GM19463 (cell line): ENCODE measurements at regions not wholly inside any gene's neighbourhood (a gene's known extent, or its start where the extent isn't known, plus 50 kb on each side); places are given as distances from the start of the nearest gene placed in this dataset.
A peak's percentile ranks its signal among the peaks of the same experiment; 100 is the strongest.
"Not testable (repeated sequence)": the region's sequence is repeated elsewhere in the genome, so short reads cannot be mapped to it uniquely, and the experiment has no call there.

Source experiments
- ATAC-seq: cut with Tn5 transposase; IDR thresholded peaks from one replicate; pipeline ENCODE4 v1.9.1; 2021; ENCODE audit warnings: mild to moderate bottlenecking, moderate library complexity; ENCODE audit not compliant: unreplicated experiment

DNA sequence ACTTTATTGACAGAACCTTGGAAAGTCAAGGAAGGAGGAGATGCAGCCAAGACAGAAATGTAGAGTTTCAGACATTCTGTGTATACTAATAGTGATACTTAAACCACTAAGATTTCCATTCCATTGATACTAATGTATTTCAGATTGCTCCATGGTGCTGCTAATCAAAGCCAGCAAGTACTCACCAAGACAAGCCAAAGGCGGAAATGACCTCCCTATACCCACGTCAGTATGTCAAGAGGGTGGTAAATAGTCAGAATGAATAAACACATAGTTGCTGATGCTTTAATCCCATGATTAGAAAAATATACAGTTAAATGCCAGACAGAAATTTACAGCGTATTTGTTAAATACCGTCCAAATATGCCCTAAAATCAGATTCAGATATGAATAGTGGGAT, 417.8 kb upstream of the INTU start:
- no peak for ATAC-seq

DNA sequence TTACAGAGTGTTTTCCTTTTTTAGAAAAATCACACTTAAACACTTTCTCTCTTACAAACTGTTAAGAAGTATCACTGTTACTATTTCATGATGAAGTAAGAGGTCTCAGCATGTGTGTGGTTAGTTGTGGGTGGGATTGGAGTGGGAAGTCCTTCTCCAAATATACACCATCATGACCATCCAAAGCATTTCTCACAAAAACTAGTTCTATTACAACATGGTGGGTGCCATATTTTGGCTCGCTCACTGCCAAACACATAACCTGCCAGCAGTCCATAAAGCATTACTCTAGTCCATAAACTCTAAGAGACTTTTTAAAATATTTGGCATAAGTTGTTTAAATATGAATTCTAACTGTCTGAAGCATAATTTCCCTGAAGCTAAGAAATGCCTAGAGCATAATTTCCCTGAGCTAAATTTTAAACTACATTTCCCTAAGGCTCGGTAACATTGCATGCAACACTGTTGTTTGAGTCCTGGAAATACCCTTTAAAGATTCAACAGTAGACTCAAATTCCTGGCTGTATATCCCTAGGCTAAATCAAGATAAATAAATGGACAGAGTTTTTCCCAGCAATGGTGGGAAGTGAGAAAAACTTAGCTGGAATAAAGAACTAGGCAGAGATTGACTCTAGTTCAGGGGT, 415.0 kb upstream of the INTU start:
- no peak for ATAC-seq

DNA sequence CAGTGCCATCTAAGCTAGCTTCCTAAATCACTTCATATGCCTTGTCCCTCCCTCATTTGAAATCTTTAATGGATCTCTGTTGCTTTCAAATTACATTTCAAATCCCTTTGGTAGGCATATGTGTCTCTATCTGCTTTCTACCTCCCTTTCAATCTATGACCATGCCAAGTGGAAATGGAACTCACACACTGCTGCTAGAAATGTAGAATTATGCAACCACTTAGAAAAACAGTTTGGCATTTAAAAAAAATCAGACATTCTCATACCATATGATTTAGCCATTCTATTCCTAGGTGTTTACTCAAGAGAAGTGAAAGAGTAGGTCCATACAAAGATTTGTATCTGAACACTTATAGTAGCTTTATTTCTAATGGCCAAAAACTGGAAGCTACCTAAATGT, 413.5 kb upstream of the INTU start:
- ATAC-seq = no peak

DNA sequence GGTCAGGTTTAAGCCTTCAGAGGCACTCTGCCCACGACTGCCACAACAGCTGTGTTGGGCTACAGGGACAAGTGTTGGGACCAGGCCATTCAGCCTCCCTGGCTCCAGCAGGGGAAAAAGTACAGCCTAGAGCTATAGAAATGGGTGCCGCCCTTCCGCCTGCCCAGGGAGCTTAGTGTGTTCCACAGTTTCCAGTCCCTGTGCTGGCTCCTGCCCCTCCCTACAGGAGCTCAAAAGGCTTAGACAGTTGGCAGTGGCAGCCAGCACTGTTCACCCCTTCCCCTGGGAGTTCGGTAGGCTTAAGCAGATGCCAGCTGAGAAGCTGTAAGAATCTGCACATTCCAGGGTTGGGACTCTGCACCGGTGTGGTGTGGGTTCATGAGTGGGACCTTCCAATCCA, 408.2 kb upstream of the INTU start:
- no peak for ATAC-seq

DNA sequence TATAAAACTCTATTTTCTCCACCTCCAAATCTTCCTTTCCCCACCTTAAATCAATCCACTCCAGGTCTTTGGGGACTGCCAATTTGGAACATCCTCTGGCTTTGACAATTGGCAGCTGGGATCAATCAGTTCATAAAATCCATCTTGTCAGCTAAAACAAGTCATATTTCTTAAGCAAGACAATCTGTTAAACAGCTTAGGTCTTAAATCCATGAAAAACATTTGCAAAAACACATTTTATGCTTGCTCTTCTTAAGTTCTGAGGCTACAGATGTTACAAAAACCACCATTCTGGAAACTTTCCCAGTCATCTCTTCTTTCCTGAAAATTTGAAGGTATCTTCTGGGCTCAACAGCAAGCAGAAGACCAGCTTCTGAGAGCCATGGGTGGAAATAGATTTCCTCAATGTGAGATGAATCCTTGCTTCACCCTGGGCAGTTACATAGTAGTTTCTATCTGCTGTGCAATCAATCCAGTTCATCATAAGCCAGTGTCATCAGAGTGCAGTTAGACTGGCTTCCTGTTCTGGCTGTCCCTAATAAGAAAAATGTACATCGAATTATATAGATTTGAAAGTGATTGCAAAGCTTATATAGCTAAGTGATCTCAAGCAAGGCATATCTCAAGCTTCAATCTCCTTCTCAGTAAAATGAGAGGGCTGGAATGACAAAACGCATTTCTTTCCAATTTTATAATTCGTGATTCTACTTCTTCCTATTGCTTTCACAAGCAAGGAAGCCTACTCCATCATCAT, 402.7 kb upstream of the INTU start:
- no peak for ATAC-seq

DNA sequence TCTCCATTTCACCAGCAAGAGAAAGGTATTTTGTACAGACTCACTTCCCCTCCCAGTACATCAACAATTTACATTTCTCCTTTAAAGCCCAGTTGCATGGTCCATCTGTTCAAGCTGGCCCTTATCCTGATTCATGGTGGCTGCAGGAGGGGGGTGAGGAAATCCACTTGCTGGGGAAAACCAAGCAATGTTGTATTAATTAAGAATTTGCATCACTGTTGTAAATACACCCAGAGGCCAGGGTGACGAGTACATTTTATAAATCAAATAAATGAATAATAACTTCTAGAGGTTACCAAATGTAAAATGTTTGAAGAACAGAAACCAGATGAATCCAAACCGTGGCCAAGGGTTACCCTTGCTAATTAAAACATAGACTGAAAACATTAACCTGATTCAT, 395.9 kb upstream of the INTU start:
- ATAC-seq = no peak

DNA sequence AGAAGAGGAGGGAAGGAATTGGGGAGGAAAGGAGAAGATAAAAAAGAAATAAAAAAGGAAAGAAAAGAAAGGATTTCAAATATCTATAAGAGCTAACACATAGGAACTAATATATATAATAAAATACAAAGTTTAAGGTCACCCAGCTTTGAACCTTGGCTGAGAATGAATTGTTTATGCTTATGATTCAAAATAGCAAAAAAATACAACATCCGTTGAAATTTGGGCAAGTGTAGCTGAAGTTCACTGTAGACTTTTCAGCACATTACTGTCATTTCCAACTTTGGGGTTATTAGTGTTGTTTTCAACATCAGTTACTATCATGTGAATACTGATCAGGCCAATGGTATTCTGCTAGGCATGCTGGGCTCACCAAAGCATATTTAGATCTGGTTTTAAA, 395.2 kb upstream of the INTU start:
- no peak for ATAC-seq

DNA sequence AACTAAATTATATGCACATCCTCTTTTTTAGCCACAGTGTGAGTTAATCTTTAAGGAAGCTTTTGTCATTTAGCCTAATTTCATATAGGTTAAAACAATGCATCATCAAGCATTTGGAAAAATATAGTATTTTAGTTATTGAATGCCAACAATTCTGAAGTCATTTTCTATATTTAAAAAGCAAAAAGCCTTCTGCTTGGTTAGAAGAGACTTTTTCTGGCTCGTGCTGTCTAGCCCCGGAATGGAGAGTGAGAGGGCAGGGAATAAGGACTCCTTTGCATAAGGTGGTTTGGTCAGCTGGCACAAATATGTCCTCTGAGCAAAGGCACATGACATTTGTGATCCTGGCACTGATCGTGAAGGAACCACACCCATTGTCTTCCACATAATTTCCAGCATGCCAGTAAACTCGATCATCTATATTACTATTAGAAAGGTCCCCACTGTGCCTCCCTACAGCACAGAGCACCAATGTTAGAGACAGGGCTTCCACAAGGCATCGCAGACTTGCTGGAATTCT, 393.7 kb upstream of the INTU start:
- ATAC-seq = no peak

DNA sequence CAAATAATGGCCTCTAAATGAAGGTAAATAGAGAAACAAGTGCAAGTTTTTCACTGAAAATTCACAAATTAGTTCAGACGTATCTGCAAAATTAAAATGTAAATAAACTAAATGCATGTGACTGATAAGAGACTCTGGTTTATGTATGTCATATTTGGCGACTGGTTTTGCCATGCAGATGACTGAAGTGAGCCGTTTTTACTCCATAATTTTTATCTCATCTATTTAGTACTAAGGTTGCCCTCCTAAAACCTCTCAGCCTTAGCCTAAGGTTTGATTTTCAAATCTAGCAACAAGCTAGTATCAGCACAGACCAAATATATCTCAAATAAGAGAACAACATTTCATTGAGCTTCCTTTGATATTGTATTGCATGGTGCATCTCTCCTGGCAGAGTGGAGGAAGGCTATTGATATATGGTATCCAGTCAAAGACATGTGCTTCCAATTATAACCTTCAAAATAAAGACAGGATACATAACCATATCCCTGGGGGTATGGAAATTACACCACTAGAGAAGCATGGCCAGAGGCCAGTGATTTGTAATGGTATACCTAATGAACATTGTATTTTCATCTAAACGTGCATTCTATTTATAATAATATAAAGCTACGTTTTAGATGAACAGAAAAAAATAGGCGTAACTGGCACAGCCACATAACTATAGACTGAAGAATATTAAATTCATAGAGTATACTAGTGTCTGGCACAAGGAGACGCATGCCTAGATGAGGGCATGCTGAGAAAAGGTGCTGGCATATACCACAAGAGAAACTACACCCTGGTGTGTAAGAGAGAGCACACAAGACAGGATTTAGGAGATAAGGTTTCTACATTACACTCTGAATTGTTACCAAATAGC, 392.6 kb upstream of the INTU start:
- no peak for ATAC-seq

DNA sequence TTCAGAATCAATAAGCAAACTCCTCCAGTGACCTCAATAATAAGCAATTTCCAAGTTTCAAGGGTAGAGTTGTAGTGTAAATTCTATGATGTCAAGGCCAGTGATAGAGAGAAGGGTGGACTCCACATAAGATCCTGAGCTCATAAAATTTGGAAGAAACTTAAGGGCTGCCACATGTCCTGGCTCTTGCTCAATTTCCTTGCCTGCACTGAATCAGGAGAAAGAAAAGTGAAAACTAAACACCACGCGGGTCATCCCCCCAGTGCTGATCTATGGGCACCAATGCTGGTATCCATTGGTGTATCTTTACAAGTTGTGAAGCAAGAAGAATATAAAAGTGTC, 392.0 kb upstream of the INTU start:
- ATAC-seq = no peak

DNA sequence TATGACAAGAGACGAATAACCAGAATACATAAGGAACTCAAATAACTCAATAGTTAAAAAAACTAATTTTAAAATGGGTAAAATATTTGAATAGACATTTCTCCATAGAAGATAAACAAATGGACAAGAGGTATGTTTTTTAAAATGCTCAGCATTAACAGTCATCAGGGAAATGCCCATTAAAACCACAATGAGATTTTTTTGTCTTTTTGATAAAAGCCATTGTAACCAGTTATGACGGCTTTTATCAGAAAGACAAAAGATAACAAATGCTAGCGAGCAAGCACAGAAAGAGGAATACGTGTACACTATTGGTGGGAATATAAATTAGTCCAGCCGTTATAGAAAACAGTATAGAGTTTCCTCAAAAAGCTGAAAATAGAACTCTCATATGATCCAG, 388.2 kb upstream of the INTU start:
- ATAC-seq = no peak

DNA sequence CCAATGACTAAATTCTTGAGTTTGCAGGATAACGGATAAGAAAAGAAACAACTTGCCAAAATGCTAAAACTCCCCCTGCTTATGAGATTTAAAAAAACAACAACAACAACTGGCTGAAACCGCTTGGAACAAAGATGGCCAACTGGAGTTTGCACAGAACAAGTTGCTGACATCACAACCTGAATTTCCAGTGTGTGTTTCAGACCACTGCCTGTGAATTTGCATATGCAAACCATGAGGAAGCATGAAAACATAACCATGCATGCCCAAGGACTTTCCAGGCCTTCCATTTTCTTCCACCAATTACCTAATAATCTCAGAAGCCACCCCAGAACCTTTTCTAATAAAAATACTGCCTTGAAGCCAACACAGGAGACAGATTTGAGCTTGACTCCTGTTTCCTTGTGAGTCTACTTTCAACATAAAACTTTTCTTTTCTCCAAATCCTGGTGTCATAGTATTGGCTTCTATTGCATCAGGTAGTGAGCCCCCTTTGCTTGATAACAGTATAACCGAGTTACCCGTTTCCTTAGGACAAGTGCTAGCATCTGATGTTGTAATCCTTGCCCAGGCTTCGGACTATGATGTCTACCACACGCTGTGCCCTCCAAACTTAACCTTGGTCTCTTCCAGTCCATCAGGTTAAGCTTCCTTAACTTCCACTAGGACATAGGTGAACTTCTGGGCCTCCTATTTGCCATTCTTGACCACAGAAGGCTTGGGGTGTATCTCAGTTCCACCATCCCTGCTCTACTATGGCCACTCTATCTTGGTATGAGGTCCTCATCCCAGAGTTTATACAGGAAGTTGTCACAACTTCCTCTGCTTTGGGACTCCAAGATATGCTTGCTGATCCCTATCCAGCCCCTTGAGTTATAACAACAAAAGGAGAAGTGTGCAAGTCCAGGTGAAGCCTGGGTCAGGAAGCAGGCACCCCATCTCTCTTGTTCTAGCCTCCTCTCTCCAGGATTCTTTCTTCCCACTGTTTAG, 385.5 kb upstream of the INTU start:
- ATAC-seq = no peak

DNA sequence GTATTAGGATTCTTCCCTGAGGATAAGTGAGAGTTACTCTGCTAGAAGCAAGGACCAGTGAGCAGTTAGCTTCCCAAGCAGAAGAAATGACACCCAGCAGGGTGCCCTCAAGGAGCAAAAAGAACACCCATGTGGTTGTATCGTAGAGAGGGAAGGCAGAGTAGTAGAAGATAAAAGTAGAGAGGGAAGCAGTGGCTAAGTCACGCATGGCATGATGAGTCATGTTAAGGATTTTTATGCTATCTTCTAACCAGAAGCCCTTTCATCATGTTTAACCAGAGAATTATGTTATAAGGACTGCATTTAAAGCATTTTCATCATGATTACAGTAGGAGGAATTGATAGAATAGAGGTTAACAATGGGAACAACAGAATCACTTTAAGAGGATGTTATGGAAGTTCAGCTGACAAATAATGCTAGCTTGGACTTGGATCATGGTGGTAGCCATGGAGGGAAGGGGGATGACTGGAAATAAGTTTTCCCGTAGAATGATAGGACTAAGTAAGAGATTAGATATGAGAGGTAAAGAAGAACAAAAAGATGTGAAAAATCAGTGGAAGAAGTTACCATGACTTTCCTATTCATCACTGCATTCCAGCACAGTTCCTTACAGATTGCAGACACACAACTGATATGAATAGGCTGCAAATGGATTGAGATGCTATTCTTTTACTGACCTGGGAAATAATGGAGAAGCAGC, 383.5 kb upstream of the INTU start:
- ATAC-seq = no peak

DNA sequence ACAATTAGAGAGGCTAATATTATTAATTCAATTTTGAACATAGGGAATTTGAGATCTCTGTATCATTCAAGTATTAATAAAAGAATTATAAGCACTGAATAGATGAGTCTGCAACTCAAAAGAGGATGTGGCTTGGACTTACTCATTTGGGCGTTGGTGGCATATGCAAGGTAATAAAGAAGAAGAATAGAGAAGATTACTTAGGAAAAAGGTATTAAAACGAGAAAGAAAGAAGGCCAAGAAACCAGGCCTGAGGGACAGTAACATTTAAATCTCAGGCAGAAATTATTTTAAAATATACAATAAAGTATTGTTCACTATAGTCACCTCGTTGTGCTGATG, 383.0 kb upstream of the INTU start:
- ATAC-seq = no peak

DNA sequence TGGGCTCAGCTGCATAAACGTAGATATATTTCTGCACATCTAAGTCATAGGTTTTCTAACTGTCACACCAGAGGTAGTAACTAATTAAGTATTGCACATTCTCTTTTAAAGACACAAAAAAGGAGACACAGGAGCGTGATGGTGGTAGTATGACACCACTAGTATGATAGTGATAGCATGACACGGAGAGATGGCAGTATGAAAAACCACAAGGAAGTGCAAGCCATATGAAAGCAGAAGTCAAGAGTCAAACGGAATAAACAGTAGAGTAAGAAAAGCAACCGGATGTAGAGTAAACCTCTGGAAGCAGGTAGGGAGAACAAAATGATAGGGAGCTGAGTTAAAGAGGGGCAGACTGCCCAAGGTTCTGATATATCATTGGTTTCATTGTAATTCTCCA, 382.2 kb upstream of the INTU start:
- ATAC-seq = peak; percentile 64

DNA sequence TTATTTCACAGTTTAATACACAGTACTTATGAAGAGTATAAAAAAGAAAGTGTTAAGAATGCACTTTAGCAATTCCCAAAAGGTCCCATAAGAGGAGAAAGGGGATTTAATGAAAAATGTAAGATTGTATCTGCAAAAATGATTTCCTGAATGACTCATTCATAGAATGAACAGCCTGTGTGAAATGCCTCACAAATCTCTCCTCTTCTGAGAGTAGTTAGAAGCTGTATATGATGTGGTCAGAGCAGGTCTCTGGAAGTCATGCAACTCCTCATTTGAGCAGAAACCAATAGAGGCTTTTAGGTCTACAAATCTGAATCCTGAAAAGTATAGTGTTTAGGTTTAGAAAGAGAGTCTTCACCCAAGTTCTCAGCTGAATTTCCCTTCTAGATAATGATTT, 381.3 kb upstream of the INTU start:
- ATAC-seq = peak; percentile 64

DNA sequence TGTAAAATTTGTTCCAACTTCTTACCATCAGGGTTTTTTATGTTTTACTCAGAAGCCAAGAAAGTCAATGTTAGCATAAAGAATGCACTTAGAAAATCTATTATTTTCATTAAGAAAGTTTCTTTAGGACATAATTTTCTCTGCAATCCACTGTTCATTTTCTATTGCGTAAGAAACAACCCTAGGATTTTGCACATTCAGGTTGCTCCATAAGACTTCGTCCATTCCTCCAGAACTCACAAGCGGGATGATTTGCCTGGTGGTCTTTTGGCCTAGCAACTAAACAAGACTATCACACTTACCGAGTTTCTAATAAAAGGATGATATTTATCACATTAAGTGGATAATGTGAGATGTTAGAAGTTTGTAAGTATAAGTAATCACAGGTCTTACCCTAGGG, 376.3 kb upstream of the INTU start:
- no peak for ATAC-seq

DNA sequence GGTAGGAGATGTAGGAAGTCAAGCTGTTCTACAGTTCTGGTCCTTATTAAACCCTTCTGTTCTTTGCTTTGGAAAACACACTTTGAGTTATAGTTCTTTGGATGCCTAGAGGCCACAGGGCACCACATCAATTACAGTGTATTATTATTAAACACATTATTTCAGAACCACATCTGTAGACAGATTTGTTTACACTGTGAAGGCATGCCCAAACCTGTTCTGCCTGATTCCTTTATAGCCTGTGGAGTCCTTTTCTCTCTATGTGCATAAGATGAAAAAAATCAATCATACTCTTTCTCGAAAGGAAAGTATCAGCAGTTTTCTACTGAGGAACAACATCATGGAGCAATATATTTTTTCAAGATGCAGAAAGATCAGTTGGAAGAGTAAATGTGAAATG, 371.3 kb upstream of the INTU start:
- ATAC-seq = no peak

DNA sequence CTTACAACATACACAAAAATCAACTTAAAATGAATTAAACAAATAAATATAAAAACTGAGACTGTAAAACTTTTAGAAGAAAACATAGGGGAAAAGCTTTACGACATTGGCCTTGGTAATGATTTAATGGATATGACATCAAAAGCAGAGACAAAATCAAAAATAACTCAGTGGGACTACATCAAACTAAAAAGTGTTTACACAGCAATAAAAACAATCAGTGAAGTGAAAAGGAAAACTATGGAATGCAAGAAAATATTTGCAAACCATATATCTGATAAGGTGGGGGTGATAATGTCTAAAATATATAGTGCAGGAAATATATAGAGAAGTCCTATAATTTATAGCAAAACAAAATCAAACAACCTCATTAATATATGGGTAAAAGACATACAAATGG, 364.4 kb upstream of the INTU start:
- ATAC-seq = no peak

DNA sequence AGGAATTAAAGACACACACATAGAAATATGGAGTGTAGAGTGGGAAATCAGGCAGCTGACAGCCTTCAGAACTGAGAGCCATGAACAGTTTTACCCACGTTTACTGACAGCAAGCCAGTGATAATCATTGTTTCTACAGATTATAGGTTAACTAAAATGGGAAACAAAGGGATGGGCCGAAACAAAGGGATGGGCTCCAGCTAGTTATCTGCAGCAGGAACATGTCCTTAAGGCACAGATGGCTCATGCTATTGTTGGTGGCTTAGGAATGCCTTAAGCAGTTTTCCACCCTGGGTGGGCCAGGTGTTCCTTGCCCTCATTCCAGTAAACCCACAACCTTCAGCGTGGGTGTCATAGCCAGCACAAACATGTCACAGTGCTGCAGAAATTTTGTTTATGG, 355.7 kb upstream of the INTU start:
- ATAC-seq = not testable (repeated sequence)
